ENCODE measurements at regions not wholly inside any gene's neighbourhood (a gene's known extent, or its start where the extent isn't known, plus 50 kb on each side); places are given as distances from the start of the nearest gene placed in this dataset.
"Not testable (repeated sequence)": the region's sequence is repeated elsewhere in the genome, so short reads cannot be mapped to it uniquely, and the experiment has no call there.

GRCh38 chr3:91291388-91291787 is 2184.0 kb downstream of the EPHA3 start:
- TF ChIP-seq CTCF (IDR thresholded peaks at IDR 0.05); ZFX (IDR thresholded peaks at IDR 0.05; ENCODE audit: borderline replicate concordance): not testable (repeated sequence)
